ENCODE measurements at regions not wholly inside any gene's neighbourhood (a gene's known extent, or its start where the extent isn't known, plus 50 kb on each side); places are given as distances from the start of the nearest gene placed in this dataset.

DNA sequence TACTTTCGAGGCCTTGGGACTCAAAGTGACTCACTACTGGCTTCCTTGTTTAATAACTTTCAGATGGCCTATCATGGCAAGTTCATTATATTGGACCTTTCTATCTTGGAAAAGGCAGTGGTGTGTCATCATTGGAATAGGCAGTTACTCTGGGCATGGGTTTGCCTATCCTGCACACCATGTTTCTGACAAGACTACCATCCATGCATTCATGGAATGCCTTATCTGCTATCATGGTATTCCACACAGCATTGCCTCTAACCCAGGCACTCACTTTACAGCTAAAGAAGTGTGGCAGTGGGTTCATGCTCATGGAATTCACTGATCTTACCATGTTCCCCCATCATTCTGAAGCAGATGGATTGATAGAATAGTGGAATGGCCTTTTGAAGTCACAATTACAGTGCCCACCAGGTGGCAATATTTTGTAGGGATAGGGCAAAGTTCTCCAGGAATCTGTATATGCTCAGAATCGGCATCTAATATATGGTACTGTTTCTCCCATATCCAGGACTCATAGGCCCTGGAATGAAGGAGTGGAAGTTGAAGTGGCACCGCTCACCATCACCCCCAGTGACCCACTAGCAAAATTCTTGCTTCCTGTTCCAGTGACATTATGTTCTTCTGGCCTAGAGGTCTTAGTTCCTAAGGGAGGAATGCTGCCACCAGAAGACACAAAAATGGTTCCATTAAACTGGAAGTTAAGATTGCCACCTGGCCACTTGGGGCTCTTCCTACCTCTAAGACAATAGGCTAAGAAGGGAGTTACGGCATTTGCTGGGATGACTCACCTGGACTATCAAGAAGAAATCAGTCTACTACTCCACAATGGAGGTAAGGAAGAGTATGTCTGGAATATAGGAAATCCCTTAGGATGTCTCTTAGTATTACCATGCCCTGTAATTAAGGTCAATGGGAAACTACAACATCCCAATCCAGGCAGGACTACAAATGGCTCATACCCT, 1161.4 kb downstream of the SI start:
- Histone ChIP-seq H3K4me1 (no peaks in the 10 kb centered on the region), H3K4me3 (no peak overlapping the region), H3K27ac (no peak overlapping the region), H3K4me2 (no peak overlapping the region), H3K9me3 (no peaks in the 10 kb centered on the region)
- no peak for ATAC-seq
- CTCF ChIA-PET = no interaction called here
- no peak for FAIRE-seq
- peak in 1 of 2 experiments; percentile 16 for DNase-seq (ENCODE audit: low read depth in 1 of 2, low spot score in 1 of 2)
- POLR2A ChIA-PET = no interaction called here
- peak in 1 of 2 experiments; percentile 33; a peak in 2 of 5 replicates for TF ChIP-seq RAD21 (conservative IDR thresholded peaks at IDR 0.05 in 1 of 2, IDR thresholded peaks at IDR 0.05 in 1 of 2)
- TF ChIP-seq PBX3 (IDR thresholded peaks at IDR 0.05) = no peak
- 48% methylated on average over 4 of the region's 4 CpGs for WGBS (ENCODE audit: missing lambda C conversion rate)

GRCh38 chr3:163915280-163915679, 1163.0 kb downstream of the SI start:
- peak; percentile 31 for TF ChIP-seq MAFK (IDR thresholded peaks at IDR 0.05; ENCODE audit: partially characterized antibody)
- no peak for TF ChIP-seq ZFP36 (IDR thresholded peaks at IDR 0.05; ENCODE audit: borderline replicate concordance, partially characterized antibody)
- Histone ChIP-seq H3K9me3 (no peaks in the 10 kb centered on the region), H3K4me2 (no peak overlapping the region), H3K27ac (no peak overlapping the region), H3K4me1 (no peaks in the 10 kb centered on the region), H3K4me3 (no peak overlapping the region)
- ChIA-PET POLR2A (no interaction called here), CTCF (no interaction called here)
- WGBS (ENCODE audit: missing lambda C conversion rate) = 31% methylated on average over 2 of the region's 2 CpGs
- FAIRE-seq (no peak), ATAC-seq (no peak), DNase-seq (ENCODE audit: low read depth in 1 of 2, low spot score in 1 of 2) (no peak)

GRCh38 chr3:163914567-163914966, 1163.7 kb downstream of the SI start:
- no peak overlapping the region for H3K4me2 ChIP-seq
- FAIRE-seq = no peak
- no peaks in the 10 kb centered on the region for H3K9me3 ChIP-seq
- ChIA-PET POLR2A (no interaction called here), CTCF (interaction anchor here (0.6 kb wide), 1 partner anchor 1615 kb away, joined by 4 read pairs; no protein-coding TSS in a partner anchor)
- H3K4me3 ChIP-seq = no peak overlapping the region
- DNase-seq (ENCODE audit: low read depth in 1 of 2, low spot score in 1 of 2) = no peak
- H3K4me1 ChIP-seq = no peaks in the 10 kb centered on the region
- H3K27ac ChIP-seq = no peak overlapping the region
- WGBS (ENCODE audit: missing lambda C conversion rate) = 61% methylated on average over 1 of the region's 1 CpG
- ATAC-seq = no peak
- TF ChIP-seq RAD21 (conservative IDR thresholded peaks at IDR 0.05 in 1 of 2, IDR thresholded peaks at IDR 0.05 in 1 of 2) (no peak), CBX2 (IDR thresholded peaks at IDR 0.05; ENCODE audit: borderline replicate concordance, low read depth) (no peak), KDM1A (IDR thresholded peaks at IDR 0.05; ENCODE audit: low read depth) (no peak), TP53 (CRISPR knock-in tag; IDR thresholded peaks at IDR 0.05) (no peak), HOXB13 (CRISPR knock-in tag; IDR thresholded peaks at IDR 0.05; ENCODE audit: low read depth) (no peak), MAFK (IDR thresholded peaks at IDR 0.05; ENCODE audit: partially characterized antibody) (no peak), TFCP2L1 (CRISPR knock-in tag; IDR thresholded peaks at IDR 0.05) (no peak), NFE2L2 (conservative IDR thresholded peaks at IDR 0.05; ENCODE audit: low read length) (no peak), EHF (CRISPR knock-in tag; IDR thresholded peaks at IDR 0.05) (no peak), SMC3 (IDR thresholded peaks at IDR 0.05) (no peak), ZSCAN20 (CRISPR knock-in tag; IDR thresholded peaks at IDR 0.05) (no peak), HDAC2 (IDR thresholded peaks at IDR 0.05) (no peak)
- TF ChIP-seq, protein P1, sequence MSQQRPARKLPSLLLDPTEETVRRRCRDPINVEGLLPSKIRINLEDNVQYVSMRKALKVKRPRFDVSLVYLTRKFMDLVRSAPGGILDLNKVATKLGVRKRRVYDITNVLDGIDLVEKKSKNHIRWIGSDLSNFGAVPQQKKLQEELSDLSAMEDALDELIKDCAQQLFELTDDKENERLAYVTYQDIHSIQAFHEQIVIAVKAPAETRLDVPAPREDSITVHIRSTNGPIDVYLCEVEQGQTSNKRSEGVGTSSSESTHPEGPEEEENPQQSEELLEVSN (IDR thresholded peaks at IDR 0.05; ENCODE audit: borderline replicate concordance, low read depth) = no peak
- TF ChIP-seq, protein P2, sequence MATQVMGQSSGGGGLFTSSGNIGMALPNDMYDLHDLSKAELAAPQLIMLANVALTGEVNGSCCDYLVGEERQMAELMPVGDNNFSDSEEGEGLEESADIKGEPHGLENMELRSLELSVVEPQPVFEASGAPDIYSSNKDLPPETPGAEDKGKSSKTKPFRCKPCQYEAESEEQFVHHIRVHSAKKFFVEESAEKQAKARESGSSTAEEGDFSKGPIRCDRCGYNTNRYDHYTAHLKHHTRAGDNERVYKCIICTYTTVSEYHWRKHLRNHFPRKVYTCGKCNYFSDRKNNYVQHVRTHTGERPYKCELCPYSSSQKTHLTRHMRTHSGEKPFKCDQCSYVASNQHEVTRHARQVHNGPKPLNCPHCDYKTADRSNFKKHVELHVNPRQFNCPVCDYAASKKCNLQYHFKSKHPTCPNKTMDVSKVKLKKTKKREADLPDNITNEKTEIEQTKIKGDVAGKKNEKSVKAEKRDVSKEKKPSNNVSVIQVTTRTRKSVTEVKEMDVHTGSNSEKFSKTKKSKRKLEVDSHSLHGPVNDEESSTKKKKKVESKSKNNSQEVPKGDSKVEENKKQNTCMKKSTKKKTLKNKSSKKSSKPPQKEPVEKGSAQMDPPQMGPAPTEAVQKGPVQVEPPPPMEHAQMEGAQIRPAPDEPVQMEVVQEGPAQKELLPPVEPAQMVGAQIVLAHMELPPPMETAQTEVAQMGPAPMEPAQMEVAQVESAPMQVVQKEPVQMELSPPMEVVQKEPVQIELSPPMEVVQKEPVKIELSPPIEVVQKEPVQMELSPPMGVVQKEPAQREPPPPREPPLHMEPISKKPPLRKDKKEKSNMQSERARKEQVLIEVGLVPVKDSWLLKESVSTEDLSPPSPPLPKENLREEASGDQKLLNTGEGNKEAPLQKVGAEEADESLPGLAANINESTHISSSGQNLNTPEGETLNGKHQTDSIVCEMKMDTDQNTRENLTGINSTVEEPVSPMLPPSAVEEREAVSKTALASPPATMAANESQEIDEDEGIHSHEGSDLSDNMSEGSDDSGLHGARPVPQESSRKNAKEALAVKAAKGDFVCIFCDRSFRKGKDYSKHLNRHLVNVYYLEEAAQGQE (IDR thresholded peaks at IDR 0.05) = no peak

All from A549 (cell line).